ENCODE measurements at regions not wholly inside any gene's neighbourhood (a gene's known extent, or its start where the extent isn't known, plus 50 kb on each side); places are given as distances from the start of the nearest gene placed in this dataset.
A peak's percentile ranks its signal among the peaks of the same experiment; 100 is the strongest.

- Mint-ChIP-seq H3K9me3 (peaks cover 10% of the 10 kb centered on the region), H3K4me3 (no peak overlapping the region), H3K27me3 (ENCODE audit: low read depth) (no peaks in the 10 kb centered on the region), H3K36me3 (peaks cover 4% of the 10 kb centered on the region; the same call in 1 of the 2 replicates), H3K4me1 (peaks cover 7% of the 10 kb centered on the region; the same call in 1 of the 2 replicates), H3K27ac (0 out of 2 replicates have a peak overlapping the region, but pooled peaks have one; percentile 49)
- DNase-seq (ENCODE audit: low spot score), result no peak
- no peak for TF ChIP-seq FOXP1 (CRISPR knock-in tag; IDR thresholded peaks at IDR 0.05; ENCODE audit: borderline replicate concordance)
- TF ChIP-seq E2F1 (CRISPR knock-in tag; IDR thresholded peaks at IDR 0.05), result no peak
- no peak for TF ChIP-seq ELF4 (CRISPR knock-in tag; IDR thresholded peaks at IDR 0.05; ENCODE audit: low read depth)
- no peak for TF ChIP-seq ZNF416 (CRISPR knock-in tag; IDR thresholded peaks at IDR 0.05)
- no peak for TF ChIP-seq CREM (CRISPR knock-in tag; IDR thresholded peaks at IDR 0.05)
- TF ChIP-seq JUN (CRISPR knock-in tag; IDR thresholded peaks at IDR 0.05), result no peak
- TF ChIP-seq RELA (CRISPR knock-in tag; IDR thresholded peaks at IDR 0.05; ENCODE audit: borderline replicate concordance), result no peak
- no peak for TF ChIP-seq SMAD4 (CRISPR knock-in tag; IDR thresholded peaks at IDR 0.05)
- TF ChIP-seq, protein P1, sequence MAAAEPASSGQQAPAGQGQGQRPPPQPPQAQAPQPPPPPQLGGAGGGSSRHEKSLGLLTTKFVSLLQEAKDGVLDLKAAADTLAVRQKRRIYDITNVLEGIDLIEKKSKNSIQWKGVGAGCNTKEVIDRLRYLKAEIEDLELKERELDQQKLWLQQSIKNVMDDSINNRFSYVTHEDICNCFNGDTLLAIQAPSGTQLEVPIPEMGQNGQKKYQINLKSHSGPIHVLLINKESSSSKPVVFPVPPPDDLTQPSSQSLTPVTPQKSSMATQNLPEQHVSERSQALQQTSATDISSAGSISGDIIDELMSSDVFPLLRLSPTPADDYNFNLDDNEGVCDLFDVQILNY (CRISPR knock-in tag; IDR thresholded peaks at IDR 0.05), result no peak
- TF ChIP-seq EMX1 (CRISPR knock-in tag; IDR thresholded peaks at IDR 0.05), result no peak
- no peak for TF ChIP-seq GTF2I (CRISPR knock-in tag; conservative IDR thresholded peaks at IDR 0.05)
- ATAC-seq, result no peak
- POLR2A ChIA-PET, result no interaction called here
- CTCF ChIA-PET, result interaction anchor here (3.6 kb wide), 1 partner anchor 70 kb away, joined by 13 read pairs; no protein-coding TSS in a partner anchor
Observed at GRCh38 chr6:148249679-148250375, 92.8 kb upstream of the SASH1 start.

GRCh38 chr6:148250975-148251685, 91.5 kb upstream of the SASH1 start:
- Mint-ChIP-seq H3K36me3 (peaks cover 4% of the 10 kb centered on the region; the same call in 1 of the 2 replicates), H3K9me3 (peaks cover 13% of the 10 kb centered on the region), H3K27ac (no peak overlapping the region), H3K4me1 (peaks cover 7% of the 10 kb centered on the region), H3K4me3 (no peak overlapping the region), H3K27me3 (ENCODE audit: low read depth) (no peaks in the 10 kb centered on the region)
- CTCF ChIA-PET, result interaction anchor here (1.0 to 1.1 kb wide), 2 partner anchors 71 to 74 kb away, joined by 4 to 5 read pairs; no protein-coding TSS in a partner anchor
- ATAC-seq (no peak), DNase-seq (ENCODE audit: low spot score) (no peak)
- POLR2A ChIA-PET, result no interaction called here
- TF ChIP-seq SMAD3 (CRISPR knock-in tag; IDR thresholded peaks at IDR 0.05; ENCODE audit: borderline replicate concordance), result no peak
- no peak for TF ChIP-seq FOXK1 (CRISPR knock-in tag; IDR thresholded peaks at IDR 0.05)
- TF ChIP-seq FOXP1 (CRISPR knock-in tag; IDR thresholded peaks at IDR 0.05; ENCODE audit: borderline replicate concordance), result no peak
- TF ChIP-seq, protein P2, sequence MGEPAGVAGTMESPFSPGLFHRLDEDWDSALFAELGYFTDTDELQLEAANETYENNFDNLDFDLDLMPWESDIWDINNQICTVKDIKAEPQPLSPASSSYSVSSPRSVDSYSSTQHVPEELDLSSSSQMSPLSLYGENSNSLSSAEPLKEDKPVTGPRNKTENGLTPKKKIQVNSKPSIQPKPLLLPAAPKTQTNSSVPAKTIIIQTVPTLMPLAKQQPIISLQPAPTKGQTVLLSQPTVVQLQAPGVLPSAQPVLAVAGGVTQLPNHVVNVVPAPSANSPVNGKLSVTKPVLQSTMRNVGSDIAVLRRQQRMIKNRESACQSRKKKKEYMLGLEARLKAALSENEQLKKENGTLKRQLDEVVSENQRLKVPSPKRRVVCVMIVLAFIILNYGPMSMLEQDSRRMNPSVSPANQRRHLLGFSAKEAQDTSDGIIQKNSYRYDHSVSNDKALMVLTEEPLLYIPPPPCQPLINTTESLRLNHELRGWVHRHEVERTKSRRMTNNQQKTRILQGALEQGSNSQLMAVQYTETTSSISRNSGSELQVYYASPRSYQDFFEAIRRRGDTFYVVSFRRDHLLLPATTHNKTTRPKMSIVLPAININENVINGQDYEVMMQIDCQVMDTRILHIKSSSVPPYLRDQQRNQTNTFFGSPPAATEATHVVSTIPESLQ (CRISPR knock-in tag; IDR thresholded peaks at IDR 0.05), result no peak
- TF ChIP-seq ZNF317 (CRISPR knock-in tag; IDR thresholded peaks at IDR 0.05; ENCODE audit: borderline replicate concordance, low read depth), result no peak
- no peak for TF ChIP-seq MYBL2 (CRISPR knock-in tag; IDR thresholded peaks at IDR 0.05)
- TF ChIP-seq NFATC4 (CRISPR knock-in tag; IDR thresholded peaks at IDR 0.05), result no peak
- TF ChIP-seq, protein P1 (CRISPR knock-in tag; IDR thresholded peaks at IDR 0.05), result no peak
- no peak for TF ChIP-seq CREM (CRISPR knock-in tag; IDR thresholded peaks at IDR 0.05)
- no peak for TF ChIP-seq ARID4B (CRISPR knock-in tag; IDR thresholded peaks at IDR 0.05; ENCODE audit: borderline replicate concordance)
- TF ChIP-seq, protein P3, sequence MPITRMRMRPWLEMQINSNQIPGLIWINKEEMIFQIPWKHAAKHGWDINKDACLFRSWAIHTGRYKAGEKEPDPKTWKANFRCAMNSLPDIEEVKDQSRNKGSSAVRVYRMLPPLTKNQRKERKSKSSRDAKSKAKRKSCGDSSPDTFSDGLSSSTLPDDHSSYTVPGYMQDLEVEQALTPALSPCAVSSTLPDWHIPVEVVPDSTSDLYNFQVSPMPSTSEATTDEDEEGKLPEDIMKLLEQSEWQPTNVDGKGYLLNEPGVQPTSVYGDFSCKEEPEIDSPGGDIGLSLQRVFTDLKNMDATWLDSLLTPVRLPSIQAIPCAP (CRISPR knock-in tag; IDR thresholded peaks at IDR 0.05), result no peak
- TF ChIP-seq, protein P4, sequence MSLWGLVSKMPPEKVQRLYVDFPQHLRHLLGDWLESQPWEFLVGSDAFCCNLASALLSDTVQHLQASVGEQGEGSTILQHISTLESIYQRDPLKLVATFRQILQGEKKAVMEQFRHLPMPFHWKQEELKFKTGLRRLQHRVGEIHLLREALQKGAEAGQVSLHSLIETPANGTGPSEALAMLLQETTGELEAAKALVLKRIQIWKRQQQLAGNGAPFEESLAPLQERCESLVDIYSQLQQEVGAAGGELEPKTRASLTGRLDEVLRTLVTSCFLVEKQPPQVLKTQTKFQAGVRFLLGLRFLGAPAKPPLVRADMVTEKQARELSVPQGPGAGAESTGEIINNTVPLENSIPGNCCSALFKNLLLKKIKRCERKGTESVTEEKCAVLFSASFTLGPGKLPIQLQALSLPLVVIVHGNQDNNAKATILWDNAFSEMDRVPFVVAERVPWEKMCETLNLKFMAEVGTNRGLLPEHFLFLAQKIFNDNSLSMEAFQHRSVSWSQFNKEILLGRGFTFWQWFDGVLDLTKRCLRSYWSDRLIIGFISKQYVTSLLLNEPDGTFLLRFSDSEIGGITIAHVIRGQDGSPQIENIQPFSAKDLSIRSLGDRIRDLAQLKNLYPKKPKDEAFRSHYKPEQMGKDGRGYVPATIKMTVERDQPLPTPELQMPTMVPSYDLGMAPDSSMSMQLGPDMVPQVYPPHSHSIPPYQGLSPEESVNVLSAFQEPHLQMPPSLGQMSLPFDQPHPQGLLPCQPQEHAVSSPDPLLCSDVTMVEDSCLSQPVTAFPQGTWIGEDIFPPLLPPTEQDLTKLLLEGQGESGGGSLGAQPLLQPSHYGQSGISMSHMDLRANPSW (CRISPR knock-in tag; conservative IDR thresholded peaks at IDR 0.05; ENCODE audit: low read depth), result no peak
